ENCODE measurements at regions not wholly inside any gene's neighbourhood (a gene's known extent, or its start where the extent isn't known, plus 50 kb on each side); places are given as distances from the start of the nearest gene placed in this dataset.

GRCh38 chr15:36117296-36117787 lies 462.1 kb upstream of the CDIN1 start:
- Histone ChIP-seq H3K9ac (ENCODE audit: low read depth in 1 of 2, low read length in 2 of 2) (no peak overlapping the region), H3K9me3 (ENCODE audit: control insufficient read depth in 1 of 2, low read length in 2 of 2) (no peaks in the 10 kb centered on the region), H3K27me3 (ENCODE audit: control insufficient read depth in 1 of 2, insufficient read depth in 2 of 2, low read length in 2 of 2) (no peaks in the 10 kb centered on the region), H3K4me1 (ENCODE audit: control insufficient read depth in 1 of 2, insufficient read depth in 2 of 2, low read length in 2 of 2) (no peaks in the 10 kb centered on the region), H3K4me3 (ENCODE audit: low read depth in 1 of 2, low read length in 2 of 2) (no peak overlapping the region), H3K36me3 (ENCODE audit: control insufficient read depth in 1 of 2, insufficient read depth in 2 of 2, low read length in 2 of 2) (no peaks in the 10 kb centered on the region), H3K27ac (ENCODE audit: low read depth, low read length) (no peak overlapping the region)

DNA sequence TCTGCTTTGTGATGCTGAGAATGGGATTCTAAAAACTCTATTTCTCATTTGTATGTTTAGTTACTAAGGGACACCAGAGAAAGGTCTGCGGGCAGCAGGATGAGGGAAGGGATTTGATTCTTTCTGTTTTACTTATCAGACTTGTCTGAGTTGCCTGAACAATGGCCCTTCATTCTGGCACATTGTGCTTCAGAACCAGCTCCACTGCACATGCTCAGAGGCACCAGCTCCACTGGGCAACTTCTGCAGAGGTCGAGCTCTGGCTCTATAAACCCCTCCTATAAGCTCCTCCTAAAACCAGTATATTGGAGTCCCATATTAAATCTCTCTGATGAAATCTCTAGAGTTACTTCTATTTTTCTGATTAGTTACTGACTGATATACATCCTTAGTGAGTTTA lies 453.2 kb upstream of the CDIN1 start:
- Histone ChIP-seq H3K4me3 (ENCODE audit: low read depth in 1 of 2, low read length in 2 of 2) (no peak overlapping the region), H3K27ac (ENCODE audit: low read depth, low read length) (no peak overlapping the region), H3K27me3 (ENCODE audit: control insufficient read depth in 1 of 2, insufficient read depth in 2 of 2, low read length in 2 of 2) (no peaks in the 10 kb centered on the region), H3K9me3 (ENCODE audit: control insufficient read depth in 1 of 2, low read length in 2 of 2) (no peaks in the 10 kb centered on the region), H3K4me1 (ENCODE audit: control insufficient read depth in 1 of 2, insufficient read depth in 2 of 2, low read length in 2 of 2) (no peaks in the 10 kb centered on the region), H3K9ac (ENCODE audit: low read depth in 1 of 2, low read length in 2 of 2) (no peak overlapping the region), H3K36me3 (ENCODE audit: control insufficient read depth in 1 of 2, insufficient read depth in 2 of 2, low read length in 2 of 2) (no peaks in the 10 kb centered on the region)

GRCh38 chr15:36130641-36131310 lies 448.6 kb upstream of the CDIN1 start:
- Histone ChIP-seq H3K4me1 (ENCODE audit: control insufficient read depth in 1 of 2, insufficient read depth in 2 of 2, low read length in 2 of 2) (no peaks in the 10 kb centered on the region), H3K9me3 (ENCODE audit: control insufficient read depth in 1 of 2, low read length in 2 of 2) (no peaks in the 10 kb centered on the region), H3K36me3 (ENCODE audit: control insufficient read depth in 1 of 2, insufficient read depth in 2 of 2, low read length in 2 of 2) (no peaks in the 10 kb centered on the region), H3K9ac (ENCODE audit: low read depth in 1 of 2, low read length in 2 of 2) (no peak overlapping the region), H3K27ac (ENCODE audit: low read depth, low read length) (no peak overlapping the region), H3K27me3 (ENCODE audit: control insufficient read depth in 1 of 2, insufficient read depth in 2 of 2, low read length in 2 of 2) (no peaks in the 10 kb centered on the region), H3K4me3 (ENCODE audit: low read depth in 1 of 2, low read length in 2 of 2) (no peak overlapping the region)

GRCh38 chr15:36133742-36134141 lies 445.7 kb upstream of the CDIN1 start:
- Histone ChIP-seq H3K36me3 (ENCODE audit: control insufficient read depth in 1 of 2, insufficient read depth in 2 of 2, low read length in 2 of 2) (no peaks in the 10 kb centered on the region), H3K4me1 (ENCODE audit: control insufficient read depth in 1 of 2, insufficient read depth in 2 of 2, low read length in 2 of 2) (no peaks in the 10 kb centered on the region), H3K27me3 (ENCODE audit: control insufficient read depth in 1 of 2, insufficient read depth in 2 of 2, low read length in 2 of 2) (no peaks in the 10 kb centered on the region), H3K4me3 (ENCODE audit: low read depth in 1 of 2, low read length in 2 of 2) (no peak overlapping the region), H3K27ac (ENCODE audit: low read depth, low read length) (no peak overlapping the region), H3K9ac (ENCODE audit: low read depth in 1 of 2, low read length in 2 of 2) (no peak overlapping the region), H3K9me3 (ENCODE audit: control insufficient read depth in 1 of 2, low read length in 2 of 2) (no peaks in the 10 kb centered on the region)

GRCh38 chr15:36136049-36136448 lies 443.4 kb upstream of the CDIN1 start:
- no peak overlapping the region for H3K9ac ChIP-seq (ENCODE audit: low read depth in 1 of 2, low read length in 2 of 2)
- no peaks in the 10 kb centered on the region for H3K9me3 ChIP-seq (ENCODE audit: control insufficient read depth in 1 of 2, low read length in 2 of 2)
- H3K4me3 ChIP-seq (ENCODE audit: low read depth in 1 of 2, low read length in 2 of 2): no peak overlapping the region
- no peaks in the 10 kb centered on the region for H3K4me1 ChIP-seq (ENCODE audit: control insufficient read depth in 1 of 2, insufficient read depth in 2 of 2, low read length in 2 of 2)
- no peak overlapping the region for H3K27ac ChIP-seq (ENCODE audit: low read depth, low read length)
- no peaks in the 10 kb centered on the region for H3K27me3 ChIP-seq (ENCODE audit: control insufficient read depth in 1 of 2, insufficient read depth in 2 of 2, low read length in 2 of 2)
- H3K36me3 ChIP-seq (ENCODE audit: control insufficient read depth in 1 of 2, insufficient read depth in 2 of 2, low read length in 2 of 2): no peaks in the 10 kb centered on the region

DNA sequence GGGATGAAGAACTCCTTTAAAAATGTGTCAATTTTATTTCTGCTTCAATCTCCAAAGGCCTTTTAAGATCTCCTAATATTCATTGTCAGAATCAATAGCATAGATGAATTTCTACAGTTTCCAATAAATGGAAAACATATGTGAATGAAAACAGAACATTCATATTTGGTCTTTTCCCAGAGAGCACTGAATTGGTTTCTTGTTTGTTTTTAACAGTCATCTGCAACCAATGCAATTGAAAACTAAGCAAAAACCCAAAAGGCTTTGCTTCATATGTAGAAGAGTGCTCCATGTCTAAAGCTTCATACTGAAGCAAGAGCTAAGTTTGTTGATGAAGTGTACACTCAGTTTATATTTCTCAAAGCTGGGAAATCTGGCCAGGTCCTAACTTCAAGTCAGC lies 426.5 kb upstream of the CDIN1 start:
- H3K4me3 ChIP-seq (ENCODE audit: low read depth in 1 of 2, low read length in 2 of 2): no peak overlapping the region
- H3K9me3 ChIP-seq (ENCODE audit: control insufficient read depth in 1 of 2, low read length in 2 of 2): peaks cover 0 to 6% of the 10 kb centered on the region in 2 donors
- no peaks in the 10 kb centered on the region for H3K27me3 ChIP-seq (ENCODE audit: control insufficient read depth in 1 of 2, insufficient read depth in 2 of 2, low read length in 2 of 2)
- H3K27ac ChIP-seq (ENCODE audit: low read depth, low read length): no peak overlapping the region
- no peaks in the 10 kb centered on the region for H3K36me3 ChIP-seq (ENCODE audit: control insufficient read depth in 1 of 2, insufficient read depth in 2 of 2, low read length in 2 of 2)
- H3K4me1 ChIP-seq (ENCODE audit: control insufficient read depth in 1 of 2, insufficient read depth in 2 of 2, low read length in 2 of 2): no peaks in the 10 kb centered on the region
- H3K9ac ChIP-seq (ENCODE audit: low read depth in 1 of 2, low read length in 2 of 2): no peak overlapping the region

DNA sequence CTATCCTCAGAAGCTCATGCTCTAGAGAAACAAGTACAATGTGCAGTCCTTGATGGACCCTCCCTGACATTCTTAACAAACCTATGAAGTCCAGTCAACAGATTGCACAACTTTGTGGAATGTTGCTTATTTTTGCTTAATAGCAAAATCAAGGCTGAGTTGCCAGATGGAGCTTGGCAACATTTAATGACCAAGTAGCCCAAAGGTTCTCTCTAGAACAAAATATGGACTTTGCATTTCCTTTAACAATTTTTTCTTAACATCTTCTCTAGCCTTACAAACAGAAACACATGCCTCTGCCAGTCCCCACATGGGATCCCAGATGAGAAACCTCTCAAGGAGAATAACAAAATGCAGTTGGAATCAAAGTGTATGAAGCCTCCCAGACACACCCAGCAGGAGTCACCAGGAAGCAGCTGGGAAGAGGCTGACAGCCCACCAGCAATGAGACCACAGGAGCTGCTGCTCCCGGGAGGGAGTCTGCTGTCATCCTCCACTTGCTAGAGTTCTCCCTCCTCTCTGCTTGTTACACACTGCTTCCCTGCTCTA lies 422.5 kb upstream of the CDIN1 start:
- no peaks in the 10 kb centered on the region for H3K4me1 ChIP-seq (ENCODE audit: control insufficient read depth in 1 of 2, insufficient read depth in 2 of 2, low read length in 2 of 2)
- H3K4me3 ChIP-seq (ENCODE audit: low read depth in 1 of 2, low read length in 2 of 2): no peak overlapping the region
- no peak overlapping the region for H3K27ac ChIP-seq (ENCODE audit: low read depth, low read length)
- no peaks in the 10 kb centered on the region for H3K36me3 ChIP-seq (ENCODE audit: control insufficient read depth in 1 of 2, insufficient read depth in 2 of 2, low read length in 2 of 2)
- H3K9me3 ChIP-seq (ENCODE audit: control insufficient read depth in 1 of 2, low read length in 2 of 2): no peaks in the 10 kb centered on the region
- no peaks in the 10 kb centered on the region for H3K27me3 ChIP-seq (ENCODE audit: control insufficient read depth in 1 of 2, insufficient read depth in 2 of 2, low read length in 2 of 2)
- H3K9ac ChIP-seq (ENCODE audit: low read depth in 1 of 2, low read length in 2 of 2): no peak overlapping the region

GRCh38 chr15:36160351-36160750 lies 419.1 kb upstream of the CDIN1 start:
- Histone ChIP-seq H3K27me3 (ENCODE audit: control insufficient read depth in 1 of 2, insufficient read depth in 2 of 2, low read length in 2 of 2) (no peaks in the 10 kb centered on the region), H3K9me3 (ENCODE audit: control insufficient read depth in 1 of 2, low read length in 2 of 2) (no peaks in the 10 kb centered on the region), H3K36me3 (ENCODE audit: control insufficient read depth in 1 of 2, insufficient read depth in 2 of 2, low read length in 2 of 2) (no peaks in the 10 kb centered on the region), H3K4me3 (ENCODE audit: low read depth in 1 of 2, low read length in 2 of 2) (no peak overlapping the region), H3K9ac (ENCODE audit: low read depth in 1 of 2, low read length in 2 of 2) (no peak overlapping the region), H3K4me1 (ENCODE audit: control insufficient read depth in 1 of 2, insufficient read depth in 2 of 2, low read length in 2 of 2) (no peaks in the 10 kb centered on the region), H3K27ac (ENCODE audit: low read depth, low read length) (no peak overlapping the region)

DNA sequence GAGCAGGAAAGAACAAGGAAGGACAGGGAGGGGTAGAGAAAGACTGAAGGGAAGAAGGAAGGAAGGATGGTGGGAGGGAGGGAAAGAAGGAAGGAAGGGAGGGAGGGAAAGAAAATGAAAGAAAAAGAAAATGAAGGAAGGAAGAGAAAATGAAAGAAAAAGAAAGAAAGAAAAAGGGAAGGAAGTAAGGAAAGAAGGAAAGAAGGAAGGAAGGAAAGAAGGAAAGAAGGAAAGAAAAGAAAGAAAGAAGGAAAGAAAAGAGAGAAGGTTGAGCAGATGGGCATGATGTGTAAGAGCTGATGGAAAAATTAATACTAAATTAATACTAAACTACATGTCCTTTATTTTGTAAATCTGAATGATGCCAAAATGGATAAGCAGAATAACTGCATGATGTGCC lies 418.3 kb upstream of the CDIN1 start:
- Histone ChIP-seq H3K4me1 (ENCODE audit: control insufficient read depth in 1 of 2, insufficient read depth in 2 of 2, low read length in 2 of 2) (no peaks in the 10 kb centered on the region), H3K9me3 (ENCODE audit: control insufficient read depth in 1 of 2, low read length in 2 of 2) (no peaks in the 10 kb centered on the region)

GRCh38 chr15:36161771-36162212 lies 417.6 kb upstream of the CDIN1 start:
- no peaks in the 10 kb centered on the region for H3K27me3 ChIP-seq (ENCODE audit: control insufficient read depth in 1 of 2, insufficient read depth in 2 of 2, low read length in 2 of 2)
- no peaks in the 10 kb centered on the region for H3K4me1 ChIP-seq (ENCODE audit: control insufficient read depth in 1 of 2, insufficient read depth in 2 of 2, low read length in 2 of 2)
- H3K4me3 ChIP-seq (ENCODE audit: low read depth in 1 of 2, low read length in 2 of 2): no peak overlapping the region
- no peak overlapping the region for H3K9ac ChIP-seq (ENCODE audit: low read depth in 1 of 2, low read length in 2 of 2)
- H3K36me3 ChIP-seq (ENCODE audit: control insufficient read depth in 1 of 2, insufficient read depth in 2 of 2, low read length in 2 of 2): no peaks in the 10 kb centered on the region
- no peaks in the 10 kb centered on the region for H3K9me3 ChIP-seq (ENCODE audit: control insufficient read depth in 1 of 2, low read length in 2 of 2)
- H3K27ac ChIP-seq (ENCODE audit: low read depth, low read length): no peak overlapping the region

More for the DNA sequence above, 418.3 kb upstream of the CDIN1 start:
- Histone ChIP-seq H3K36me3 (ENCODE audit: control insufficient read depth in 1 of 2, insufficient read depth in 2 of 2, low read length in 2 of 2) (no peaks in the 10 kb centered on the region), H3K9ac (ENCODE audit: low read depth in 1 of 2, low read length in 2 of 2) (no peak overlapping the region), H3K27me3 (ENCODE audit: control insufficient read depth in 1 of 2, insufficient read depth in 2 of 2, low read length in 2 of 2) (no peaks in the 10 kb centered on the region), H3K4me3 (ENCODE audit: low read depth in 1 of 2, low read length in 2 of 2) (no peak overlapping the region), H3K27ac (ENCODE audit: low read depth, low read length) (no peak overlapping the region)

All from duodenal mucosa (tissue), 2 donors.